Natural killer cell (primary cell): ENCODE measurements at regions not wholly inside any gene's neighbourhood (a gene's known extent, or its start where the extent isn't known, plus 50 kb on each side); places are given as distances from the start of the nearest gene placed in this dataset.

ENCODE experiments used
- ATAC-seq, 3 donors: fragments of 150-1000 bp in 2 of 3; fragments of 200-7000 bp in 1 of 3; cut with Tn5 transposase; 1 replicate in 1 of 3; 2 replicates in 2 of 3; pipeline ENCODE4 v1.10.0; 2021; ENCODE audit warnings: mild to moderate bottlenecking in 2 of 3, moderate library complexity in 2 of 3
- DNase-seq, 2 donors: peaks; one replicate each; pipeline versions ENCODE4 v3.0.0 to v3.0.0-alpha.2; 2013 to 2021; ENCODE audit warnings: mixed read lengths in 1 of 2
- H3K27ac ChIP-seq: one replicate; pipeline ENCODE4 v1.5.1; 2013; ENCODE audit warnings: mild to moderate bottlenecking, low read length
- H3K27me3 ChIP-seq: one replicate; pipeline ENCODE4 v1.6.1; 2013; ENCODE audit warnings: low read length; ENCODE audit not compliant: control insufficient read depth, insufficient read depth
- H3K36me3 ChIP-seq: one replicate; pipeline ENCODE4 v1.6.1; 2013; ENCODE audit warnings: low read length; ENCODE audit not compliant: control insufficient read depth, insufficient read depth
- H3K4me1 ChIP-seq: one replicate; pipeline ENCODE4 v1.6.1; 2013; ENCODE audit warnings: low read length; ENCODE audit not compliant: control insufficient read depth, insufficient read depth
- H3K4me3 ChIP-seq: one replicate; pipeline ENCODE4 v1.5.1; 2013; ENCODE audit warnings: low read length
- H3K9me3 ChIP-seq: one replicate; pipeline ENCODE4 v1.6.1; 2013; ENCODE audit warnings: low read length; ENCODE audit not compliant: control insufficient read depth, insufficient read depth
- H3K27ac Mint-ChIP-seq, 2 donors: one replicate each; pipeline ENCODE4 v1.8.0; 2022; ENCODE audit warnings: mild to moderate bottlenecking in 2 of 2, mixed read lengths in 2 of 2, moderate library complexity in 1 of 2
- H3K27me3 Mint-ChIP-seq, 2 donors: one replicate each; pipeline ENCODE4 v1.8.0; 2022; ENCODE audit warnings: low read depth in 2 of 2, mixed read lengths in 2 of 2
- H3K36me3 Mint-ChIP-seq: one replicate; pipeline ENCODE4 v1.8.0; 2022; ENCODE audit warnings: mixed read lengths
- H3K4me1 Mint-ChIP-seq, 2 donors: one replicate each; pipeline ENCODE4 v1.8.0; 2022; ENCODE audit warnings: mixed read lengths in 2 of 2
- H3K4me3 Mint-ChIP-seq: one replicate; pipeline ENCODE4 v1.8.0; 2022; ENCODE audit warnings: mild to moderate bottlenecking, moderate library complexity, mixed read lengths
- H3K9me3 Mint-ChIP-seq, 2 donors: one replicate each; pipeline ENCODE4 v1.8.0; 2022; ENCODE audit warnings: mixed read lengths in 2 of 2
- CTCF ChIP-seq: fragments of 200-600 bp; IDR thresholded peaks from one replicate; pipeline ENCODE4 v1.8.0; 2022; ENCODE audit warnings: antibody characterized with exemption
- WGBS: methylation state at CpG from one replicate; pipeline ENCODE4 v1.1.7; 2013; ENCODE audit warnings: missing lambda C conversion rate; ENCODE audit not compliant: insufficient coverage; 5-methylcytosine and 5-hydroxymethylcytosine counted together
- intact Hi-C: fragments of 100-400 bp; cut with micrococcal nuclease; formaldehyde crosslinking; loops from one replicate; pipeline ENCODE4 v1.14.2; 2022

GRCh38 chrX:121456315-121456714 lies 408.9 kb downstream of the GLUD2 start:
- no CpG with 5 or more reads among the region's 3 CpGs for WGBS
- Histone ChIP-seq H3K36me3 (no peaks in the 10 kb centered on the region), H3K27ac (no peak overlapping the region), H3K4me3 (no peak overlapping the region), H3K27me3 (no peaks in the 10 kb centered on the region), H3K9me3 (no peaks in the 10 kb centered on the region), H3K4me1 (no peaks in the 10 kb centered on the region)
- ATAC-seq (no peak), DNase-seq (no peak)
- Mint-ChIP-seq H3K36me3 (no peaks in the 10 kb centered on the region), H3K4me3 (no peak overlapping the region), H3K27me3 (no peaks in the 10 kb centered on the region), H3K9me3 (no peaks in the 10 kb centered on the region), H3K4me1 (no peaks in the 10 kb centered on the region), H3K27ac (no peak overlapping the region)
- intact Hi-C loops = no loop called here
- TF ChIP-seq CTCF = no peak

GRCh38 chrX:121457096-121457495 lies 409.7 kb downstream of the GLUD2 start:
- no peak overlapping the region for H3K4me3 ChIP-seq
- Mint-ChIP-seq H3K36me3 (no peaks in the 10 kb centered on the region), H3K9me3 (no peaks in the 10 kb centered on the region), H3K4me3 (no peak overlapping the region), H3K4me1 (no peaks in the 10 kb centered on the region), H3K27me3 (no peaks in the 10 kb centered on the region), H3K27ac (no peak overlapping the region)
- H3K36me3 ChIP-seq = no peaks in the 10 kb centered on the region
- ATAC-seq (no peak), DNase-seq (no peak)
- H3K4me1 ChIP-seq = no peaks in the 10 kb centered on the region
- H3K27ac ChIP-seq = no peak overlapping the region
- H3K27me3 ChIP-seq = no peaks in the 10 kb centered on the region
- no CpG with 5 or more reads among the region's 1 CpG for WGBS
- no peak for TF ChIP-seq CTCF
- intact Hi-C loops = no loop called here
- no peaks in the 10 kb centered on the region for H3K9me3 ChIP-seq

GRCh38 chrX:121479406-121479805 lies 432.0 kb downstream of the GLUD2 start:
- peak in 1 of 2 donors; percentile 0 for DNase-seq
- H3K4me3 Mint-ChIP-seq = no peak overlapping the region
- Histone ChIP-seq H3K9me3 (no peaks in the 10 kb centered on the region), H3K4me1 (no peaks in the 10 kb centered on the region), H3K4me3 (no peak overlapping the region), H3K27ac (no peak overlapping the region), H3K27me3 (no peaks in the 10 kb centered on the region), H3K36me3 (no peaks in the 10 kb centered on the region)
- H3K27me3 Mint-ChIP-seq = no peaks in the 10 kb centered on the region
- no peak for TF ChIP-seq CTCF
- H3K36me3 Mint-ChIP-seq = no peaks in the 10 kb centered on the region
- no peak for ATAC-seq
- H3K9me3 Mint-ChIP-seq = peaks cover 3 to 4% of the 10 kb centered on the region in 2 donors
- H3K4me1 Mint-ChIP-seq = no peaks in the 10 kb centered on the region
- intact Hi-C loops = no loop called here
- 100% methylated on average over 3 of the region's 4 CpGs for WGBS
- no peak overlapping the region for H3K27ac Mint-ChIP-seq

- Histone ChIP-seq H3K4me3 (no peak overlapping the region), H3K27me3 (no peaks in the 10 kb centered on the region), H3K4me1 (no peaks in the 10 kb centered on the region), H3K9me3 (no peaks in the 10 kb centered on the region), H3K27ac (no peak overlapping the region), H3K36me3 (no peaks in the 10 kb centered on the region)
- H3K4me1 Mint-ChIP-seq = no peaks in the 10 kb centered on the region
- H3K27ac Mint-ChIP-seq = no peak overlapping the region
- peaks cover 0 to 10% of the 10 kb centered on the region in 2 donors for H3K9me3 Mint-ChIP-seq
- no peak for TF ChIP-seq CTCF
- DNase-seq (no peak), ATAC-seq (no peak)
- no CpG with 5 or more reads among the region's 1 CpG for WGBS
- H3K27me3 Mint-ChIP-seq = no peaks in the 10 kb centered on the region
- intact Hi-C loops = no loop called here
- no peak overlapping the region for H3K4me3 Mint-ChIP-seq
- H3K36me3 Mint-ChIP-seq = no peaks in the 10 kb centered on the region
These were observed 449.6 kb downstream of the GLUD2 start for GRCh38 chrX:121496966-121497365.
